IPS-15b (cell line): ENCODE measurements at regions not wholly inside any gene's neighbourhood (a gene's known extent, or its start where the extent isn't known, plus 50 kb on each side); places are given as distances from the start of the nearest gene placed in this dataset.
"Not testable (repeated sequence)": the region's sequence is repeated elsewhere in the genome, so short reads cannot be mapped to it uniquely, and the experiment has no call there.

ENCODE experiments used
- H3K27me3 ChIP-seq: one replicate; pipeline ENCODE4 v1.6.1; 2013; ENCODE audit warnings: low read length; ENCODE audit not compliant: control insufficient read depth, insufficient read depth
- H3K36me3 ChIP-seq: one replicate; pipeline ENCODE4 v1.6.1; 2013; ENCODE audit warnings: low read length; ENCODE audit not compliant: control insufficient read depth, insufficient read depth
- H3K4me1 ChIP-seq: one replicate; pipeline ENCODE4 v1.6.1; 2013; ENCODE audit warnings: mild to moderate bottlenecking, low read length; ENCODE audit not compliant: control insufficient read depth, insufficient read depth
- H3K4me3 ChIP-seq: one replicate; pipeline ENCODE4 v1.5.1; 2013; ENCODE audit warnings: low read depth, low read length
- H3K9ac ChIP-seq: one replicate; pipeline ENCODE4 v1.6.1; 2013; ENCODE audit warnings: low read depth, mild to moderate bottlenecking, low read length
- H3K9me3 ChIP-seq: one replicate; pipeline ENCODE4 v1.6.1; 2013; ENCODE audit warnings: mild to moderate bottlenecking, low read length; ENCODE audit not compliant: control insufficient read depth, insufficient read depth

GRCh38 chr12:20105943-20106342 is 262.4 kb upstream of the PDE3A start:
- Histone ChIP-seq H3K36me3 (no peaks in the 10 kb centered on the region), H3K9ac (no peak overlapping the region), H3K9me3 (peaks cover 6% of the 10 kb centered on the region), H3K4me1 (peaks cover 3% of the 10 kb centered on the region), H3K4me3 (no peak overlapping the region), H3K27me3 (no peaks in the 10 kb centered on the region)

- Histone ChIP-seq H3K27me3 (no peaks in the 10 kb centered on the region), H3K36me3 (no peaks in the 10 kb centered on the region), H3K9ac (no peak overlapping the region), H3K4me1 (peaks cover 3% of the 10 kb centered on the region), H3K4me3 (no peak overlapping the region), H3K9me3 (no peaks in the 10 kb centered on the region)
These were observed 258.7 kb upstream of the PDE3A start for GRCh38 chr12:20109676-20110075.

- not testable (repeated sequence) for H3K9me3 ChIP-seq, H3K4me3 ChIP-seq, H3K27me3 ChIP-seq, H3K9ac ChIP-seq, H3K36me3 ChIP-seq, H3K4me1 ChIP-seq
These were observed 253.0 kb upstream of the PDE3A start for GRCh38 chr12:20115371-20115770.

GRCh38 chr12:20119596-20120402 is 248.5 kb upstream of the PDE3A start:
- H3K36me3 ChIP-seq, result no peaks in the 10 kb centered on the region
- no peaks in the 10 kb centered on the region for H3K4me1 ChIP-seq
- H3K4me3 ChIP-seq, result no peak overlapping the region
- H3K9me3 ChIP-seq, result no peaks in the 10 kb centered on the region
- no peak overlapping the region for H3K9ac ChIP-seq
- H3K27me3 ChIP-seq, result no peaks in the 10 kb centered on the region

- Histone ChIP-seq H3K9ac (no peak overlapping the region), H3K27me3 (no peaks in the 10 kb centered on the region), H3K9me3 (no peaks in the 10 kb centered on the region), H3K4me3 (no peak overlapping the region), H3K4me1 (no peaks in the 10 kb centered on the region), H3K36me3 (no peaks in the 10 kb centered on the region)
These were observed 248.0 kb upstream of the PDE3A start for GRCh38 chr12:20120403-20120725.

GRCh38 chr12:20122274-20122673 is 246.1 kb upstream of the PDE3A start:
- no peaks in the 10 kb centered on the region for H3K27me3 ChIP-seq
- no peak overlapping the region for H3K9ac ChIP-seq
- no peaks in the 10 kb centered on the region for H3K36me3 ChIP-seq
- H3K9me3 ChIP-seq, result no peaks in the 10 kb centered on the region
- H3K4me3 ChIP-seq, result no peak overlapping the region
- H3K4me1 ChIP-seq, result no peaks in the 10 kb centered on the region

GRCh38 chr12:20123465-20123864 is 244.9 kb upstream of the PDE3A start:
- H3K36me3 ChIP-seq, result no peaks in the 10 kb centered on the region
- no peaks in the 10 kb centered on the region for H3K9me3 ChIP-seq
- H3K4me3 ChIP-seq, result no peak overlapping the region
- H3K4me1 ChIP-seq, result no peaks in the 10 kb centered on the region
- H3K9ac ChIP-seq, result no peak overlapping the region
- H3K27me3 ChIP-seq, result no peaks in the 10 kb centered on the region

- Histone ChIP-seq H3K9ac (no peak overlapping the region), H3K36me3 (no peaks in the 10 kb centered on the region), H3K4me1 (no peaks in the 10 kb centered on the region)
These were observed 243.0 kb upstream of the PDE3A start for GRCh38 chr12:20125276-20125798.

GRCh38 chr12:20126601-20127000 is 241.7 kb upstream of the PDE3A start:
- H3K4me3 ChIP-seq, result no peak overlapping the region
- H3K27me3 ChIP-seq, result no peaks in the 10 kb centered on the region
- H3K9ac ChIP-seq, result no peak overlapping the region
- no peaks in the 10 kb centered on the region for H3K36me3 ChIP-seq
- no peaks in the 10 kb centered on the region for H3K4me1 ChIP-seq
- H3K9me3 ChIP-seq, result no peaks in the 10 kb centered on the region

More at GRCh38 chr12:20125276-20125798, 243.0 kb upstream of the PDE3A start:
- no peaks in the 10 kb centered on the region for H3K9me3 ChIP-seq
- H3K27me3 ChIP-seq, result no peaks in the 10 kb centered on the region
- no peak overlapping the region for H3K4me3 ChIP-seq

GRCh38 chr12:20127413-20127812 is 240.9 kb upstream of the PDE3A start:
- H3K4me1 ChIP-seq, result no peaks in the 10 kb centered on the region
- H3K9me3 ChIP-seq, result no peaks in the 10 kb centered on the region
- H3K9ac ChIP-seq, result no peak overlapping the region
- H3K4me3 ChIP-seq, result no peak overlapping the region
- H3K36me3 ChIP-seq, result no peaks in the 10 kb centered on the region
- no peaks in the 10 kb centered on the region for H3K27me3 ChIP-seq

- no peaks in the 10 kb centered on the region for H3K4me1 ChIP-seq
- no peak overlapping the region for H3K9ac ChIP-seq
- no peaks in the 10 kb centered on the region for H3K36me3 ChIP-seq
- H3K27me3 ChIP-seq, result no peaks in the 10 kb centered on the region
- no peak overlapping the region for H3K4me3 ChIP-seq
- no peaks in the 10 kb centered on the region for H3K9me3 ChIP-seq
These were observed 239.4 kb upstream of the PDE3A start for GRCh38 chr12:20128928-20129327.

- no peaks in the 10 kb centered on the region for H3K4me1 ChIP-seq
These were observed 235.5 kb upstream of the PDE3A start for GRCh38 chr12:20132818-20133217.

More at GRCh38 chr12:20132818-20133217, 235.5 kb upstream of the PDE3A start:
- Histone ChIP-seq H3K27me3 (no peaks in the 10 kb centered on the region), H3K9me3 (no peaks in the 10 kb centered on the region), H3K36me3 (no peaks in the 10 kb centered on the region), H3K4me3 (no peak overlapping the region), H3K9ac (no peak overlapping the region)
